AG09319 (cell line): ENCODE measurements at regions not wholly inside any gene's neighbourhood (a gene's known extent, or its start where the extent isn't known, plus 50 kb on each side); places are given as distances from the start of the nearest gene placed in this dataset.
A peak's percentile ranks its signal among the peaks of the same experiment; 100 is the strongest.

Experiments
- DNase-seq: peaks from one replicate; pipeline ENCODE4 v3.0.0-alpha.2; 2010; ENCODE audit warnings: low read depth; ENCODE audit errors: extremely low read depth
- TF ChIP-seq, protein P1 (sequence below): IDR thresholded peaks from 2 replicates; pipeline ENCODE4 v1.5.1; 2011; ENCODE audit warnings: low read depth, mild to moderate bottlenecking, inconsistent platforms, low read length, moderate library complexity

DNA sequence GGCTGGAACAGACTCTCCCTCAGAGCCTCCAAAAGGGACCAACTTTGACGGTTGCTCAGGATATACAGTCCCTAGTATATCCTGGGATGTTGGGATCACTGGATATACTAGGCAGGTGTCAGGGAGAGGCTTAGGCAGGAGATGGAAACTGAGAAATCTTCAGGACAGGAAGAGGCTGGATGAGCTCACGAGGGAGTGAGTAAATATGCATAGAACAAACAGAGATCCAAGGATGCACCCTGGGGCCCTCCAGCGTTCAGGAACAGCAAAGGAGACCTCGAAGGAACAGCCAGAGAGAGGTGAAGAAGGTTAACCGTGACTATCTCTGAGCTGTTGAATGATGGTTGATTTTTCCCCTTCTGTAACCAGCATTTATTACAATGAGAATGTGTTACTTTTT lies 191.3 kb downstream of the BMP7 start:
- DNase-seq = no peak
- TF ChIP-seq, protein P1, sequence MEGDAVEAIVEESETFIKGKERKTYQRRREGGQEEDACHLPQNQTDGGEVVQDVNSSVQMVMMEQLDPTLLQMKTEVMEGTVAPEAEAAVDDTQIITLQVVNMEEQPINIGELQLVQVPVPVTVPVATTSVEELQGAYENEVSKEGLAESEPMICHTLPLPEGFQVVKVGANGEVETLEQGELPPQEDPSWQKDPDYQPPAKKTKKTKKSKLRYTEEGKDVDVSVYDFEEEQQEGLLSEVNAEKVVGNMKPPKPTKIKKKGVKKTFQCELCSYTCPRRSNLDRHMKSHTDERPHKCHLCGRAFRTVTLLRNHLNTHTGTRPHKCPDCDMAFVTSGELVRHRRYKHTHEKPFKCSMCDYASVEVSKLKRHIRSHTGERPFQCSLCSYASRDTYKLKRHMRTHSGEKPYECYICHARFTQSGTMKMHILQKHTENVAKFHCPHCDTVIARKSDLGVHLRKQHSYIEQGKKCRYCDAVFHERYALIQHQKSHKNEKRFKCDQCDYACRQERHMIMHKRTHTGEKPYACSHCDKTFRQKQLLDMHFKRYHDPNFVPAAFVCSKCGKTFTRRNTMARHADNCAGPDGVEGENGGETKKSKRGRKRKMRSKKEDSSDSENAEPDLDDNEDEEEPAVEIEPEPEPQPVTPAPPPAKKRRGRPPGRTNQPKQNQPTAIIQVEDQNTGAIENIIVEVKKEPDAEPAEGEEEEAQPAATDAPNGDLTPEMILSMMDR = no peak

DNA sequence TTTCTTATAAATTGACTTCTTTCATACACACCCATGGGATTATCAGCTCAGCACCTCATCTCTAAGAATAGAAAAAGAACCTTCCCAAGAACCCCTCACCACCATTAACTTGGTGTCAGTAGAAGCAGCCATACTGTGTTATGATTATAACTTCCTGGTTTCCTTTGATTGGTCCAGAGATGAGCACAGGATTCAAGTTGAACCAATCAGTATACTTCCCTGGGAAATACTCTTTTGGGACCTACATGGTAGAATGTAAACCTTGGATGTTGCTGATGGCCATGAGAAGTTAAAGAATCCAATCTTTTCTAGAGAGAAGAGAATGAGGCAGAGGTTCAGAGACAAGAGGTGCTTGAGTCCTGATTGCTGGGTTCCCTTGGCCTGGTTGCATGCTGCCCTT lies 190.8 kb downstream of the BMP7 start:
- no peak for DNase-seq
- TF ChIP-seq, protein P1 = no peak

DNA sequence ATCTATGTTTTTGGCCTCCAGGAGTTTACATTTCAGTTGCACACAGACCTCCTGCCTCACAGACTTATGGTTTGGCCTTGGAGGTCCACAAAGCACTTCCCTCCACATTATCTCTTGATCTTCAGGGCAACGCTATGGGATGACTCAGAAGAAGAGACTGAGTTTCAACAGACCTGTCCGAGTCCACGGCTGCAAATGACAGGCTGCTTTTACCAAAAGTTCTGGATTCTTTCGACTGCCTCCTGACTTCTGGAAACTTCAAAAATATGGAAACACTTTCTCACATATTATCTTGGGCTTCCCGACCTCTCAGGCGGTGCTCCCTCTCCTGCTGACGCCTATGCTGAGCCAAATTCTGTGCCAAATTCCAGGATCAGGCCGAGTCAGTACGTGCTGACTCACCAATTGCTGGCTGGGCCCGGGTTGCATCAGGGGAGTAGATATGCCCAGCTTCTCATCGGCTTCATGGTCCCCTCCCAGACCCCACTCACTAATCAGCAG lies 190.2 kb downstream of the BMP7 start:
- DNase-seq = no peak
- TF ChIP-seq, protein P1 = no peak

DNA sequence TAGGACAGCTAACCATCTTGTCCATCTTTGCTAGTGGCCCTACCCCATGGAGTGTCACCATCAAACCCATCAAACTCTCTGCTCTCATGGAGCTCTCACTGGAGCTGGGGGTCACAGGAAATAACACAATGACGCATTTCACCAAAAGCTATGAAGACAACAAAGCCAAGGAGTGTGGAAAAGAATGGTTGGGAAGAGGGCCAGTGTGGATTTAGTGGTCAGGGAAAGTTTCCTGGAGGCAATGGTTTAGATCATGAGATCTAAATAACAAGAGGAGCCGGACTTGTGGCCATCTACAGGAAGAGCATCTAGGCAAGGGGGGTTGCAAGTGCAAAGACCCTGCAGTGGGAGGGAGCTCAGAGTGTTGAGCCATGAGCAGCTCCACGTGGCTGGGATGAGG lies 189.5 kb downstream of the BMP7 start:
- TF ChIP-seq, protein P1 = no peak
- no peak for DNase-seq

DNA sequence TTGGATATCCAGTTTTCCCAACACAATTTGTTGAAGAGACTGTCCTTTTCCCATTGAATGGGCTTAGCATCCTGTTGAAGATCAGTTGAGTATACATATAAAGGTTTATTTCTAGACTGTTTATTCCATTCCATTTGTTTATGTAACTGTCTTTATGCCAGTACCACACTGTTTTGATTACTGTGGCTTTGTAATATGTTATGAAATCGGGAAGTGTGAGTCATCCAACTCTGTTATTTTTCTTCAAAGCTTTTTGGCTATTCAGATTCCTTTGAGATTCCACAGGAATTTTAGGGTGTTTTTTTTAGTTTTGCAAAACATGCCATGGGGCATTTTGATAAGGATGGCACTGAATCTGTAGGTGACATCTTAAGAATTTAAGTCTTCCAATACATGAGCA lies 188.3 kb downstream of the BMP7 start:
- TF ChIP-seq, protein P1 = no peak
- no peak for DNase-seq

DNA sequence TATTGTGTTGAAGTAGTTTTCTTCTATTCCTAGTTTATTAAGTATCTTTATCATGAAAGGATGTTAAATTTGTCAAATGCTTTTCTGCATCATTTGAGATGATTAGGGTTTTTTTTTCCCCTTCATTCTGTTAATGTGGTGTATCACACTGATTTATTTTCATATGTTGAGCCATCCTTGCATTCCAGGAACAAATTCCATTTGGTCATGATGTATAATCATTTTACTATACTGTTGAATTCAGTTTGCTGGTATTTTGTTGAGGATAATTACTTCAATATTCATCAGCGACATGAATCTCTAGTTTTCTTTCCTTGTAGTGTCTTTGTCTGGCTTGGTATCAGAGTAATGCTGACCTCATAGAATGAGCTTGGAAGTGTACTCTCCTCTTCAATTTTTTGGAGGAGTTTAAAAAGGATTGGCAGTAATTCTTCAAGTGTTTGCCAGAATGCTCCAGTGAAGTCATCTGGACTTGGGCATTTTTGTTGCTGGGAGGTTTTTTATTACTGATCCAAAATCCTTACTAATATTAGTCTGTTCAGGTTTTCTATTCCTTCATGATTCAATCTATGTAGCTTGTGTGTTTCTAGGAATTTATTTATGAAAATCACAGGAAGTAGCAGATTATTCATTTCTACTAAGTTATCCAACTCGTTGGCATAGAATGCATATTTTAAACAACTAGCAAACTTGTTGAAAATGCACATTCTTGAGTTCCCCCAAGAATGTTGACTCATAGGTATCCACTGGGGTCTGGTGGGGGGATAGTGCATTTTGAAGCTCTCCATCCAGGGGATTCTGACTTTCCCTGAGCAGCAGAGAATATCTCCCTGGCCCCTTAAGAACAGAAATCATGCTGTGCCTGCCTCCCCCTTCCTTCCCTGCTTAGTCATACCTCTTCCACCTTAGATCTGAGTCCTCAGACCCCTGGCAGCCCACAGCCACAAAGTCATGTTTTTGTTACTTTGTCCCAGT lies 187.1 kb downstream of the BMP7 start:
- no peak for DNase-seq
- TF ChIP-seq, protein P1 = no peak

DNA sequence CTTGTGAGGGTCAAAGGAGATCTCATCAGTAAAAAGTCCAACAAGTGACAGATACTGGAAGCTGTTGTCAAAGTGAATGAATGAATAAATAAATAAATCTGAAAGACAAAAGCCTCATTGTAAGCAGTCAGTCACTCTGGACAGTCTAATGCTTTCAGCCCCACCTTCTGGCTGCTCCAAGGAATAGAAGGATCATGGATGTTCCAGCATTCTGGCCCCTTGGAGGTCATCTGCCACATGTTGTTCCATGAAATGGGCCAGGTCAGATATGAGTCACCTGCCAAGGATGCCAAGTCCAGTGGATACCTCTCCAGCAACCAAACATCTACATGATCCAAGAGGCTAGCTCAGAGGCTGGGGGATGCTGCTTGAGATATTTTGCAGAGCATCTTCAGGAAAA lies 185.6 kb downstream of the BMP7 start:
- TF ChIP-seq, protein P1 = peak; percentile 51
- DNase-seq = no peak
